ENCODE measurements at regions not wholly inside any gene's neighbourhood (a gene's known extent, or its start where the extent isn't known, plus 50 kb on each side); places are given as distances from the start of the nearest gene placed in this dataset.

DNA sequence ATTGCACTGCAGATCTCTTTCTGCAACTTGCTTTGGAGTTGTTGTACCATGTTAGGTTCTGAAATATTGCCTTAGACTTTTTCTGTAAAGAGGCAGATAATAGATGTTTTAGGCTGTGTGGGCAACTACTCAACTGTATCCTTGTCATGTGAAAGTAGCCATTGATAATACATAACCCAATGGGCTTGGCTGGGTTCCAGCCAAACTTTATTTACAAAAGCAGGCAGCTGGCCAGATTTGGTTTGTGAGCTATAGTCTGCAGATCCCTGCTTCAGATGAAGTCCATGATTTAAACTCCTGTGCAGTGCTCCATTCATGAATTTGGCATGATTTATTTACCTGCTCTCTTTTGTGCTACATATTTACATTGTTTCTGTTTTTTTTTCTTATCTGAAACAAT lies 300.4 kb downstream of the IRX2 start:
- no peak for DNase-seq (ENCODE audit: low read depth)

DNA sequence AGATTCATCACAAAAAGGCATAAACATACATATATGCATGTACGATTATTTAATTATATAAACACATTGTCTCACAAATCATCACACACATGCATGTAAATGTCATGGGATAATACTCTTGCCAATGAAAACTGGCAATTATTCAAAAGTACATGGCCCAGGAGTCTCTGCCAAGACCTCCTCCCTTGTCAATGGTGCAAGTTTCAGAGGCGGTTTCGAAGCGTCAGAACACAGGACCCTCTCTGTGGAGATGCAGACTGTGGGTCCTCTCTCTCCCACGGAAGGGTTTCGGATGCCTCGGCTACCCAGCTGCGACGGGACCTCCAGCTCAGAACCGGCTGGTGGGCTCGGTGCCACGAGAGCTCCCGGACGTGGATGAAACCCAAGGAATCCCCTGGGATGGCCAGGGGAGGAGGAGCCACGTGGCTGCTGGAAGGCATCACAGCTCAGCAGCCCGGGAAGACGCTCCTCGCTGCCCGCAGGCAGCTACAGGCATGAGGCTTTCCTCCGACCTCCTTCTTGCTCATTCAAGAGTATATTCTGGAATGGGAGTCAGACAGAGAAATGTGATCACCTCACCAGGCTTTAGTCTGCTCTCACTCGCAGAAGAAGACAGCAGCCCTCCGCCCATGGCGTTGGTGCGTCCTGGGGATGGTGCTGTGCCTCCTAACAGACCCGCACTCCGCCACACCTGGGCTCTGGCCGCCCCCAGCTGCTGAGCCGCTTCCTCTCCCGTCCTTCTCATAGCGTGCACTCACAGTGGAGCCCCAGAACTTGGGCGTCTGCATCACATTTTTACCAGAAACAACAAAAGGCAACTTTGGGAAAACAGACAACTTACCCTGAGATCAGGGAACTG lies 308.8 kb downstream of the IRX2 start:
- DNase-seq (ENCODE audit: low read depth): no peak

DNA sequence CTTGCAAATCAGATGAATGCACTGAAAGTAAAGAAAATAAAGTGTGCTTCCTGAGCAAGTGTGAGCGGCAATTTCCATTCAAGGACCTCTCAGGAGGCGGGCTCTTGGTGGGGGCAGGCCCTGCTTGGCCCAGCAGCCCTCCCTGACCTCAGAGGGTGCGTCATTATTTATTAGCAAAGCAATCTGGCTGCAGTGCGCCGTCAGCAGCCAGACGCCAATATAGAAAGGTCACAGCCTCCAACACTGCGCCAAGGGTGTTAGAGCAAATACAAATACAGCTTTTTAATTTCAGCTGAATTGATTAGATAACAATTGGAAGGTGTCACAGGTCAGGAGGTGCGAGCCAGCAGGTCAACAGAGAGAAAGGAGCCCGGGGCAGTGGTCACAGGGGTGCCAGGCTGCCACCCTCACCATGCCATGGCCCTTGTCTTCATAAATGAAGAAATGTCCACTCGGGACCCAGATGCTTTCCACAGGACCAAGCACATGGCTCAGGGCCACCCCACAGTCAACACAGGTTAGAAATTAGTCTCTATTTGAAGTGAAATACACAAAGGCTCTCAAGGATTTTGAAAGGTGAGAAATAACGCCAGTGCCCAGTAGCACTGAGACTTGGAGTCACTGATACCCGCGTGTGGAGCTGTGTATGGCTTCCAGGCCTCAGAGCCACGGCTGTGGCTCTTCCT lies 309.8 kb downstream of the IRX2 start:
- DNase-seq (ENCODE audit: low read depth): no peak

DNA sequence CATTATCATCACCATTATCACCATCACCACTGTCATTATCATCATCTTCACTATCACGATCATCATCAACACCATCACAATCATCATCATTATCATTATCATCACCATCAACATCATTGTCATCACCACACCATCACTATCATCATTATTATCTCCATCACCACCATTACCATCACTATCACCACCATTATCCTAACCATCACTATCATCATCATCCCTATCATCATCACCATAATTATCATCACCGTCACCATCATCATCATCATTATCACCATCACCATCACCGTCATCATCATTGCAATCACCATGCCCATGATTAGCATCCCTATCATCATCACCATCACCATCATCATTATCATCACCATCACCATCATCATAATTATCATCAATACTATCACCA lies 311.9 kb downstream of the IRX2 start:
- no peak for DNase-seq (ENCODE audit: low read depth)

DNA sequence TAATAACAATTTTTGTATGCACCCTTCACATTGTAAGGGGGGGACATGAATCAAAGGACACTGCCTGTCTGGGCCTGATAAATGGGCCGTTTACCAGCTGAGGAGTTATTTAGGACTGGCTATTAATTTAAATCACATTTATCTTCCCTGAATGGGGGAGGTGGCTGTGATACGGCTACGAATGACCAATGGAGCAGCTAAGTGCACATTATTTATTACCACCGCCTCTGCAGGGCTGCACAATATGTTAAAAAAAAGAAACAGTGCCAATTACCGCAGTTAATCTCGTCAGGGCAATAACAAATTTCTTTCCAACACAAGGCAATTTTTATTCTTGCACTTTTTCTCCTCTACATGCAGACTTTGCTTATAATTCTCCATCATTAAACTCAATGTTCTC lies 318.4 kb downstream of the IRX2 start:
- DNase-seq (ENCODE audit: low read depth): no peak

DNA sequence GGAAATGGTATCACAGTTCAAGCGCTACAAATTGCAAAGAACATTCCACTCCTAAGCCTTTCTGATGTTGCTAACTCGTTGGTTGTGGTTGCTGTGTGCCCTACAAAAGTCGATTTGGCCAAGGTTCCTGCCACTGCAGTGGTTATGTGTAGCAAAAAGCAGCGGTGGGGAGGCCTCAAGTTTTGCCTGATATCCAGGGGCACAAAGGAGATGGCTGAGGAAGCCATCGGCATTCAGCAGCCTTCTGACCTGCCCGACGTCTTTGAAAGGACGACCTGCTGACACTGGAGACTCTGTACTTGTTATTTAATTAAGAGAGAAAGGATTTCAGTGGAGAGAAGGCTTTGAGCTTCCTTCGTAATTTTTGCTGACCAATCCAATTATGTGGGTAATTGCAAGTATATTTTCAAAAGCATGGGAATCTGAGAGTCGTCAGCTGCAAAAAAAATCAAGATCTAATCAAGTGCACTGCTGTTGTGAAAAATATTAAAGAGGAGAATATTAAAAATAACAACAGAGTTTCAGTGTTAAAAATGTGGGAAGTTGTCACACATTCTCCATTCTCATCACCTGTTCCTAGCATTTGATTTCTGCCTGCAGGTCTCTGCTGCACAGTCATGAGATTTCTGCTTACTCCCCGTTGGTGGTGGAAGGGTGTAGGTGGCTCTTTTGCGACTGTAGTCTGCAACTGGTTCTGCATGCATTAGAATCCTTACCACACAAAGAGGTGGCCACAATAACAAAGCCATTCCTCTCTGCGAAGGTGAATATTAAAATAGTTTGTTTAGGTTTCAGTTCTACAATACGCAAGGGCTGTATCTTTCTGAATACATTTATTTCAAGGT lies 319.2 kb downstream of the IRX2 start:
- DNase-seq (ENCODE audit: low read depth): no peak

DNA sequence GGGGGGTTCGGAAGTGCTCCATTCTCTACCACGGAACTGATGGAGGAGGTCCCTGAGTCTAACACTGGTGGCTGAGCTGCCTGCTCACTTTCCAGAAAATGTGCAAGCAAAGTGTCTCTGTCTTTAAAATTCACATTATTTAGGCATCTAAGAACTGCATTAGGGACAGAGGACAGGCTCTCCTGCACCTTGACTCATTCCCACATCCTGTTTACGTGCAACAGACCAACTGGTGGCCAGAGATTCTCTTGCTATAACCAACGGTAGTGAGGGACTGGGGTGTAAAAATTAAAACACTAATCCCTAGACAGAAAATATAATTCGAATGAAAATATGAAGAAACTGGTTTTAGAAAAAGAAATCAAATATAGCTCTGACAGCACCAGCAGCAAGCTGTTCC lies 320.9 kb downstream of the IRX2 start:
- peak; percentile 43 for DNase-seq (ENCODE audit: low read depth)

DNA sequence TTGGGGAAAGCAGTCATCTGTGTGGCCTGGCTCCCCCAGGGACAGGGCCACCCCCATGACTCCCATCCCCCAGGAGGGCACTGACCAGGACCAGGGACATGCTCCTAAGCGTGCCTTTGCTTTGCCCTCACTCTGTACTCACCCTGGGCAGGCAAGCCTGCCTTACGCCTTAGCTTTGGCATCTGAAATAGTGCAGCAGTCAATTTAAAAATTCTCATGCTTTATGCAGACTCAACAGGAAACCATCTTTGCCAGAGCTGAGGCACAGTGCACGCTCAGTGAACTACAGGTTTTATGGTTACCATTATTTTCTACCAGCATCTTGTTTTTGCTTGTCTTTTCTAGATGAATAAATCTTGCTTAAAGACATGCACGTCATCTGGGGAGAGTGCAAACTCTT lies 323.5 kb downstream of the IRX2 start:
- DNase-seq (ENCODE audit: low read depth): no peak

DNA sequence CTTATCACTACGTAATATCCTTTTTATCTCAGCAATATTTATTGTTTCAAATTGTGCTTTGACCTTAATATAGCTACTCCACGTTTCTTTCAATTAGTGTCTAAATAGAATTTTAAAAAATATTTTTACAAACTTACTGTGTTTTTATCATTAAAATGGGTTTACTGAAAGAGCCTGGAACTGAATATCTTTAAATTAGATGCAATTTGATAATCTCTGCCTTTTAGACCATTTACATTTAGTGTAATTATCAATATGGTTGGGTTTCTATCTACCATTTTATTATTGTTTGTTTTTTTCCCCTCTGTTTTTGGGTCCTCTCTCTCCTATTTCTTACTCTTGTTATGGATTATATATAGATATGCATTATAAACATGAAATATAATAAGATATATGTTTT lies 327.8 kb downstream of the IRX2 start:
- no peak for DNase-seq (ENCODE audit: low read depth)

DNA sequence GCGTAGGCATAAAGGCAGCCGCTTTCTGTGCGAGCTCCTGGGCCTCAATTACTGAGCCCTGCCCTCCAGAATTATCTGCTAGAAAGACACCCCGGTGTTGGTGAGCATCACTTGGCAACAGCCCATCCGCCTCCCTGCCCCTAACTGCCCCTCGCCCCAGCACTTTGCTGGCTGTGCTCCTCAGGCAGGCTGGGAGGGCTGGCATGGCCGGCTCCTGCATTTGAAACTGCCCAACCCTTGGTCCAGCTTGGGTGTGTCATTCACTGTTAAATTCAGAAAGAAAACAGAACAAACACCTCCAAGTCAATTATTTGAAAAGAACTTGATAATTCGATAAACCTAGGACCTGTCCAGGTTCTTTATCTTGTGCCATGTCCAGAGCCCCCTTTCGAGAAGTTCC lies 334.2 kb downstream of the IRX2 start:
- no peak for DNase-seq (ENCODE audit: low read depth)

DNA sequence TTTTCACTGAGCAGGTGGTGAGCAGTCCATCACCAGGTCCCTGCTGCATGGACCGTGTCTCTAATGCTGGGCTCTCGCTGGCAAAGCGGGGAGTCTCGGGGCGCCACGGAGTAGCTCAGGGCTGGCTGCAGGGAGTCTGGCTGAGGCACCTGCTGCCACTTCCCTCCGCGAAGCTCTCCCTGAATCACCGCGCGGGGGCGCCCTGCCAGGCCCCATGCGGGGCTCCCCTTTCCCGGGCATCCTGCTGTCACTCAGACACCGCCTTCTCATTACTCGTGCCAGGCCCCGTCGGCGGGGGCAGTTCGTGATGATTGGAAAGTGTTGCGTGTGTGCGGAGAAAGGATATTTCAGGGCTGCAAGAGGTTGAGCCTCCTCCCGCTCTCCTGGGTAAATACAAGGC lies 335.8 kb downstream of the IRX2 start:
- peak; percentile 20 for DNase-seq (ENCODE audit: low read depth)

DNA sequence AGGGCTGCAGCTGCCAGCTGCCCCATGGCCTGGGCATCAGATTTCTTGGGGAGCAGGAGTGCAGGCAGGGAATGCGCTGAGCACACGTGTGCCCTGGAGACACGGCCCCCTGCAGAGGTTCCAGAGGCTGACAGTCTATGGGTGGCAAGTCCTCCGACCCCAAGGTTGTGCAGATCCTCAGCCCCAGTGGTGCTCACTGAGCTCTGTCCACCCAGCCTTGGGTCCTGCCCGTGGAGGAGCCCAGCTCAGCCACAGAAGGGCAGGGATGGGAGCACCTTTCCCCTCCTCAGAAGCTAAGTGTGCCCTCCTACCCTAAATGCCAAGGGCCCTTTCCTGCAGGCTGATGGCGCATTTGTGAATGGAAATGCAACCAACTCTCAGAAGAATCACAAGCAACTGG lies 341.0 kb downstream of the IRX2 start:
- no peak for DNase-seq (ENCODE audit: low read depth)

DNA sequence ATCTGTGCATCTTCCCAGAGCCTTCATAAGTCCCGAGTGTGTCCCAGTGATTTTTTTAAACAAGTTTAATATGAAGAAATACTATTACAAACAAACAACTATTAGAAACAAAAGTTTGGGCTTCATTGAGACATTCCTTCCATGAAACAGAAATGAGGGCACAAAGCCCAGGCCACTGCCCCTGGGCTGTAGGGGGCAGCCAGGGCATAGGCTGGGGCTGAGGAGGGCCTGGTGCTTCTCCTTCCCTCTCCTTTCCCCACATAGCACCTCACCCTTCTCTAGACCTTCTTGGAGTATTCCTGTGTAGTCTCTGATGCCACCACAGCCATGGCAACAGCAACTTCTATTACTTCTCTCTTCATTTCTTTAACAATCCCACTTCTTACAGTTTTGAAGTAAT lies 348.2 kb downstream of the IRX2 start:
- no peak for DNase-seq (ENCODE audit: low read depth)

DNA sequence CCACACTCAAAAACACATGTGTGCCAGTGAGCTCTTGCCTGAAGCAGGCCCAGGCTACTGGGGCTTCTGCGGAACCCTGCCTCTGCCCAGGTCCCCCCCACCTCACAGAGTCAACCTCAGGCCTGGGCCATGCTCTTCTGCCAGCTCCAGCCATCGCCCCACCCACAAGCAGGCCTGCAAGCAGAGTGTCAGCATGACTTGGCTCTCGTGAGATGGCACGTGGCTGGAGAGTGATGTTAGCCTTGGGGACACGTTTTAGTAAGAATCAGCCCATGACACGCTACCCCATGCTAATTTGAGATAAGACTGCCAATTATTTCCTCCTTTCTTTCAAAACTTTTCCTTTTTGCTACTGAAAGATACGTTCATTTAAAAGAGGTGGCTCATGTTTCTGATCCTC lies 351.7 kb downstream of the IRX2 start:
- DNase-seq (ENCODE audit: low read depth): no peak

DNA sequence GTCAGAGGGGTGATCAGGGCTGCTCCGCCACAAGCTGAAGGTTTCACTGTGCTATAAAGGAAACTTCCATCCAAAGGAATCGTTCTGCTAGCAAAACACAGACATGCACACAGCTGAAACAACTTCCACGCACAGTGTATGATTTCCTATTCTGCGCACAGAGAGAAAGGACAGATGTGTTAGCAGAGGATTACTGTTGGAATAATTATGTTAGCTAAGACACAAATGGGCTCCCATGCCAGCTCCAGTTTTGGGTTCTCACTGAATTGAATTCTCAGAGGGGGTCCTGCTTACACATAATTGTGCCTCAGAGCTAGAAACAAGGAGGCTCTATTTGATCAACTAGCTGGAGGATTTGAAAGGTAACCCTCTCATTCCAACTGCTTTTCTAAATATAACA lies 352.4 kb downstream of the IRX2 start:
- DNase-seq (ENCODE audit: low read depth): no peak

DNA sequence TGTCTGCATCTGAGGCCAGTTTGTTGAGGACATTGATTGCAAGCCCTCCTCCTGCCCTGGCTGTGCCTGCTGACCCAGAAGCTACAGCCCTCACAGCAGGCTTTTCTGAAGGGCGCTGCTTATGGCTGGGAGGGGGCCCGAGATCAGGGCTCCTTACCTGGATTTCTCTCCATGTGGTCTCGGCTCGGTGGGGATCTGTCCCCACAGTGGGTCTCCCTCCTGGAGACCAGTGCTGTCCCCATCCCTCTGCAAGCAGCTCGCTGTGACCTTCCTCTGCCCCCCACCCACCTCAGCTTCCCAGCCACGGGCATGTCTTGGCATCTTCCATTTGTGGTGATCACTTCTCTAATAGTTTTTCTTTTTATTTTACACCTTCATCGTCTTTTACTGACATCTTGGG lies 357.9 kb downstream of the IRX2 start:
- no peak for DNase-seq (ENCODE audit: low read depth)

DNA sequence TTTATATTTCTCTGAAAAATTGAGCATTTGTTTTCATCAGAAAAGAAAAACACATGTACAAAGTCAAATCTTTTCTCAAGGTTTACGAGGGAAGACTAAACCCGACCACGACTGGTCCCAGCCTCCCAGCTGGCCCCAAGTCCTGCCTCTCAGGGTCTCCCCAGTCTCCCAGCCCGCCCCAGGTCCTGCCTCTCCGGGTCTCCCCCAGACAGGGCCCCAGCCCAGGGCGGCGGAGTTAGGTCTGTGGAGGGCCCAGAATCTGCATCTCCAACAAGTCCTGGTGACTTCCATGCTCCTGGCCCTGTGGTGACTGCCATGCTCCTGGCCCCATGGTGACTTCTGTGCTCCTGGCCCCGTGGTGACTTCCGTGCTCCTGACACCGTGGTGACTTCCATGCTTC lies 359.9 kb downstream of the IRX2 start:
- no peak for DNase-seq (ENCODE audit: low read depth)

DNA sequence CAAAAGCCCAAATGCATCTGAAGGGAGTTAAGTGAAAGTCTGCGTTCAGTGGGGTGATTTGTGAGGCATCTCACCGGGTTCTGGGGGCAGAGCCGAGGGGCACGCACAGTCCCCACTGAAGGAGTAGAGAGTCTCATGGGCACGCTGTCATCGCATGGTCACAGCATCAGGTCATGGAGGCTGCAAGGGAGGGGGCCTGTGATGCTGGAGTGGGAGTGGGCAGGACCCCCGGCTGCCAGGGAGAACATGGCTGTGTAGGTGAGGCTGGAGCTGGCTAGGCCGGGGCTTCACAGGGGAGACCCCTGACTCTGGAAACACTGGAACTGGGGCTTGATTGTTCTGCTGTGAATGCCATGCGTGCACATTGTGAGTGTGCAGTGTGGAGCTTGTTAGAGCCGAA lies 360.5 kb downstream of the IRX2 start:
- DNase-seq (ENCODE audit: low read depth): no peak

DNA sequence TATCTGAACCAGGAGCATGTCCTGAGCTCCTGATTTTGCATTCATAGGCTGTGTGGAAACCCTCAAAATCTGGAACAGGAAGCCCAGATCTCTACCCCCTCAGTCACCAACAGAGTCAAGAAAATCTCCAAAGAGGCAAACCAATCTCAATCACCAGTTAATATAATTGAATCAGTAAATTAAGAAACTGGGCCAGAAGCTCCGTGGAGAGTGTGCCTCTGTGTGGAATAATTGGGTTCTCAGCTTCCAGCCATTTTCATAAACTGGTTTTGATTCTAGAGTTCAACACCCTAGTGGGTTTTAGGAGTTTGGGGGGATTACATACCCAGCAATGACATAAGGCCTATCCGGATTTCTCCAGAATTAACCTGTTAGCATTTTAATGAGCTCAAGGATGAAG lies 362.9 kb downstream of the IRX2 start:
- no peak for DNase-seq (ENCODE audit: low read depth)

DNA sequence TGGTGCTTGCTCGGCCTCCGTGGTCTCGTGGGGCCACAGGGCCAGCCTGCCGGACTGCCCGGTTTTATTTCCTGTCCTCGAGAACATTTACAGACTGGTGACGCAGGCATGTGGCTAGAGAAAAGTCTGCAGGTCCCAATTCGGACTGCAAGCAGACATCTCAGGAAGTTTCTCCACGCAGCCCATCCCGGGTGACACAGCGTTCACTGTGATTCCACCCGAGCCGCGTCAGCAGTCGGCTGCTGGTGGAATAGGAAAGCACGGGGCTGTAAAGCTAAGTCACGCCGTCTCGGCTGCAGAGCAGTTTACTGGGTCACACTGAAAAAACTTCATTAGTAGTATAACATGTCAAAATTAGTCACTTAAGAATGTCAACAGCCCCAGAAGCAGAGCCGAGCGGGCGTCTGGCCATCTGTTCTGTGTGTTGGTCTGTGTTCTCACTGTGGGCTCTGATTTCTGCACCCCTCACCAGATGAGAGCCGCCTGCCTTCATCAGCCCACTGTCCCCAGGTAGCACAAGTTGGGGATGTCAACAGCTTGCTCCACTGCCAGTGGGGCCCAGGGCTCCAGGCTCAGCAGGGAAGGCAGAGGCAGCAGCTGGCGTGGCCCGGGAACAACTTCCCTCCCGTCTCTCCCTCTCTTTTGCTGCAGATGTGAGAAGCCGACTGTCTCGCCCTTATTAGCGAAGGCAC lies 363.7 kb downstream of the IRX2 start:
- no peak for DNase-seq (ENCODE audit: low read depth)

DNA sequence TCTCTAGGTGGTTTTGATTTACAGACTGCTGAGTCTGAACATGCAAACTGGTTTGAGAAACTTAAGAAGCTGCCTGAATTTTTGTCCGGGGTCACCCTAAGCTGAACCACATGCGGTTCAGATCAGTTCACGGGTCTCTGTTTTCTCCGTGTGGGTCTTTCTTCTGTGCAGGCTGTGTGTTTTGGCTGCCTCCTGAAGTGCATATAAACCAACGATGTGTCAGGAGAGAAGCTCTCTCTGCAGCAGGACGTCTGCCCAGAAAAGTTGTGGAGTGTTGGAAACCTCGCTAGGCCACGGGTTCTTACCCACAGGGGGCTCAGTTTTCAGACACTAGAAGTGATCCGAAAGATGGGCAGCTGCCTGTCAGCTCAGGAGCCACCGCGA lies 364.2 kb downstream of the IRX2 start:
- no peak for DNase-seq (ENCODE audit: low read depth)

DNA sequence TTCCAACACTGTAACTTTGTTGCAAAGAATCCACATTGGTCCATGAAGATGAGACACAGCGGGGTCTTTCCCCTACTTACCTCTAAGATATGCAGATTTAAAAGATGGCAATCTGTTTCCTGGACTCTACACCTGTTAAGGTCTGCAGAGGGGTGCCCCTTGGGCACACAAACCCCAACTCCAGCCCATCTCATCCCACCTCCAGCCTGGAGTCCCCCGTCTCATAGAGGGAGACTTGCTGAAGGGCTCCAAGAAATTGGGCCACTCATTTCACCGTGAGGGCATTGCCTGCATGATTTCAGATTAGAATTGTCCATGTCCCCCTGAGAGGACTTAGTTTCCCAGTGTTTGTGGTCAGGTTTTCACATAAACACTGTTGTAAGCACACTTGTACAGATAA lies 365.7 kb downstream of the IRX2 start:
- no peak for DNase-seq (ENCODE audit: low read depth)

Measured in HT1080 (cell line).